Stimulated activated naive CD8-positive, alpha-beta T cell treated with anti-CD3 and anti-CD28 coated beads, Interleukin-15, amount 100 ng/mL, for 72 hours (primary cell): ENCODE measurements at regions not wholly inside any gene's neighbourhood (a gene's known extent, or its start where the extent isn't known, plus 50 kb on each side); places are given as distances from the start of the nearest gene placed in this dataset.

Experiments
- ATAC-seq: fragments of 150-1000 bp; cut with Tn5 transposase; 2 replicates; pipeline ENCODE4 v1.10.0; 2021; ENCODE audit warnings: mild to moderate bottlenecking, moderate library complexity
- DNase-seq, 2 donors: peaks; one replicate each; pipeline ENCODE4 v3.0.0; 2021 to 2022
- H3K27ac Mint-ChIP-seq, 2 donors: one replicate each; pipeline ENCODE4 v1.8.0; 2022; ENCODE audit warnings: mild to moderate bottlenecking in 2 of 2, mixed read lengths in 2 of 2, moderate library complexity in 2 of 2
- H3K27me3 Mint-ChIP-seq: one replicate; pipeline ENCODE4 v1.8.0; 2022; ENCODE audit warnings: mixed read lengths
- H3K4me1 Mint-ChIP-seq: one replicate; pipeline ENCODE4 v1.8.0; 2022; ENCODE audit warnings: mild to moderate bottlenecking, mixed read lengths
- H3K4me3 Mint-ChIP-seq, 2 donors: one replicate each; pipeline ENCODE4 v1.8.0; 2022; ENCODE audit warnings: mild to moderate bottlenecking in 2 of 2, mixed read lengths in 2 of 2, moderate library complexity in 1 of 2
- H3K9me3 Mint-ChIP-seq, 2 donors: one replicate each; pipeline ENCODE4 v1.8.0; 2022; ENCODE audit warnings: mixed read lengths in 2 of 2

DNA sequence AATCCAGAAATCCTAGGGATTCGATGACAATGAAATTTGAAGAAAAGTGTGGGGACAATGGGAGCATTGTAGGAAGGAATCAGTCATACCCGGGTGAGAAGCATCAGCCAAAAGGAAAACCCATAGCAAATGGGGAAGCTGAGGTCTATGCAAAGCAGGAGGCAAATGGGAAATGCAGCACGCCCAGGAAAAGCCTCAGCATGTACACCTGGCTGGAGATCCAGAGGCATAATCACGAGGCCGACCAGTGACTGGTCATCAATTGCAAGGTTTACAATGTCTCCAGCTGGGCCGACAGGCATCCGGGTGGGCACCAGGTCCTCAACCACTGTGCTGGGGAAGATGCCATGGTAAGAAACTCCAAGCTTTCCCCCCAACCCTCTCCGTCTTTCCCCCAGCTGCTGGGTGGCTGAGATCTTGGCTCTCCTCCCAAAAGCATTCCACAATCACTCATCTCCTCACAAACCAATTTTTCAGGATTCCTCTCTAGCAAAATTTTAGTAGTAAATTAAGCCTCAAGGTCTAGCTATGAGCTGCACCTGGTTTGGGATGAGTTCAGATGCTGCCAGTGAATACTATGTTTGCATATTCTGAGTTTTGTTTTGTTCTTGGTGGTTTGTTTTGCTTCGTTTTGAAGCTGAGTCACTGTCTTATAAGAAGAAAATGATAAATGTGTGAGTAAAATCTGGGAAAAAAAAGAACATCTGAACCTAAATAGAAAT lies 98.0 kb upstream of the OR5AK2 start:
- Mint-ChIP-seq H3K4me3 (no peak overlapping the region), H3K4me1 (no peaks in the 10 kb centered on the region), H3K27ac (no peak overlapping the region), H3K9me3 (no peaks in the 10 kb centered on the region), H3K27me3 (no peaks in the 10 kb centered on the region)
- ATAC-seq (no peak), DNase-seq (no peak)

GRCh38 chr11:56889986-56890385 lies 98.7 kb upstream of the OR5AK2 start:
- DNase-seq (no peak), ATAC-seq (no peak)
- Mint-ChIP-seq H3K9me3 (no peaks in the 10 kb centered on the region), H3K27ac (no peak overlapping the region), H3K27me3 (no peaks in the 10 kb centered on the region), H3K4me3 (no peak overlapping the region), H3K4me1 (no peaks in the 10 kb centered on the region)

DNA sequence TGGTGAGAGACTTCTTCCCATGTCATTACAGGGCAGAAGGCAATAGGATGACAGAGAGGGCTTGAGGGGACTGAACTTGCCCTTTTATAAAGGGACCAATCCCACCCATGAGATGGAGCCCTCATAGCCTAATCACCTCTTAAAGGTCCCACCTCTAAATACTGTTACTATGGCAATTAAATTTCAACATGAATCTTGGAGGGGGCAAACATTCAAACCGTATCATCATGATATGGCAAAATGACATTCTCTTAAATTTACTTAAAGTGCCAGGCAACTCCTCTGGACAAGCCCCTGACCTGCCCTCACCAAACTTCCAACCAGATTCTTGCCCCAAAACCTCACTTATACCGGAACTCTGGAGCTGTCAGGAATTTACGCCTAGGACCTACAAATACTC lies 100.8 kb upstream of the OR5AK2 start:
- Mint-ChIP-seq H3K27ac (no peak overlapping the region), H3K4me1 (no peaks in the 10 kb centered on the region), H3K9me3 (no peaks in the 10 kb centered on the region), H3K27me3 (no peaks in the 10 kb centered on the region), H3K4me3 (no peak overlapping the region)
- ATAC-seq (no peak), DNase-seq (no peak)

DNA sequence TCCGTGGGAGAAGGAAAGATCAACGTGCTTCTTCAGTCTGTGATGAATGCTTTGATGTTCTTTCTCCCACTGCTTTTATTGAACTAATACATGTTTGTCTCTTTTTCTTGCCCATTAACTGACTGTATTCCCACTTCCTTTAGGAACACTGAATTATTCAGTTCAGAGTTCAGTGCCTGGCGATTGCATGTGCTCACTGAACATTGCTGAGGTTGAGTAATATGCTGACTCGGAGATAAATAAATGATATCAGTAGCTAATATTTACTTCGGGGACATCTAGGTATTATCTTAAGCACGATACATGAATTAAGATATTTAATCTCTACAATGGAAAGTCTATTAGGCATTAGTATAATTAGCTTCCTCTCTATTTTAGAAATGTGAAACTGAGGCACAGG lies 102.3 kb upstream of the OR5AK2 start:
- no peak overlapping the region for H3K4me3 Mint-ChIP-seq

DNA sequence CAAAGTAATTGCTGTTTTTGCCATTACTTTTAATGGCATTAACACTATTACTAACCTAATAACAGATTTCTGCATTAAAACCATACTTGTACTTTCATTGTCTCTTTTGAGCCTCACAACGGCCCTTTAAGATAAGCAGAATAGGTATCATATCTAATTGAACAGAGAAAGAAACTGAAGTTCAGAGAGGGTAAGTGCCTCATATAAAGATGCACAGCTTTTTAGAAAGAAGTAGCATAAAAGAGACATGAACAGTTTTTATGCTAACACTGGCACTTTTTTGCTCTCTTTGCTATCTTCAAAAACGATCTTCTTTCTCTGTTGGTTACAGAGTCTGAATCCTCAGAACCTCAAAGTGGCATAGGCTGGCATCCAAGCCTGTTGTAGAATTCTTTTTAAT lies 102.9 kb upstream of the OR5AK2 start:
- no peaks in the 10 kb centered on the region for H3K27me3 Mint-ChIP-seq
- ATAC-seq: no peak
- no peaks in the 10 kb centered on the region for H3K4me1 Mint-ChIP-seq

More for the DNA sequence above, 102.3 kb upstream of the OR5AK2 start:
- no peak overlapping the region for H3K27ac Mint-ChIP-seq
- no peaks in the 10 kb centered on the region for H3K27me3 Mint-ChIP-seq
- no peaks in the 10 kb centered on the region for H3K9me3 Mint-ChIP-seq
- H3K4me1 Mint-ChIP-seq: no peaks in the 10 kb centered on the region
- no peak for DNase-seq
- no peak for ATAC-seq

DNA sequence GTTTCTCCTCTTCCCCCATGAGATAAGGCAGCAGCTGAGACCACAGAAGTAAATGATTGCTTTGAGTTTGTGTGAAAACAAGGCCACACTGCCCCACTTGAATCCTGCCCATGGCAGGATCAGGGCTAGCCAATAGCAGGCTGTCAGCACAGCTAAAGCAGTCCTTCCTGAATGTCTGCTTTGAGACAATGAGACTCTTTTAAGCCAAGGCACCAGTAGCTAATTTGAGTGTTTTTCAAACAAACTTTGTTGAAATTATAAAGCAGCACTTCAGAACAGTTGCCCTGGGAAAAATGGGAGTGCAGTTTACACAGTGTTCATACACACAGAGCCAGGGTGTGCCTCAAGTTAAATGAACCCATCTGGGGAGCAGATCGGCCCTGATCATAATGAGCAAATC lies 103.5 kb upstream of the OR5AK2 start:
- no peak overlapping the region for H3K4me3 Mint-ChIP-seq
- H3K27me3 Mint-ChIP-seq: no peaks in the 10 kb centered on the region
- H3K9me3 Mint-ChIP-seq: no peaks in the 10 kb centered on the region

More for the DNA sequence above, 102.9 kb upstream of the OR5AK2 start:
- no peaks in the 10 kb centered on the region for H3K9me3 Mint-ChIP-seq
- no peak overlapping the region for H3K4me3 Mint-ChIP-seq
- no peak overlapping the region for H3K27ac Mint-ChIP-seq
- DNase-seq: no peak

GRCh38 chr11:56883371-56883987 lies 105.2 kb upstream of the OR5AK2 start:
- no peaks in the 10 kb centered on the region for H3K4me1 Mint-ChIP-seq
- no peak overlapping the region for H3K4me3 Mint-ChIP-seq
- H3K9me3 Mint-ChIP-seq: no peaks in the 10 kb centered on the region
- ATAC-seq: no peak
- no peak overlapping the region for H3K27ac Mint-ChIP-seq
- H3K27me3 Mint-ChIP-seq: no peaks in the 10 kb centered on the region
- no peak for DNase-seq

More for the DNA sequence above, 103.5 kb upstream of the OR5AK2 start:
- Mint-ChIP-seq H3K4me1 (no peaks in the 10 kb centered on the region), H3K27ac (no peak overlapping the region)
- ATAC-seq: no peak
- no peak for DNase-seq

GRCh38 chr11:56876621-56877275 lies 112.0 kb upstream of the OR5AK2 start:
- no peak overlapping the region for H3K27ac Mint-ChIP-seq
- H3K4me3 Mint-ChIP-seq: no peak overlapping the region
- ATAC-seq: no peak
- DNase-seq: no peak
- no peaks in the 10 kb centered on the region for H3K4me1 Mint-ChIP-seq
- peaks cover 8 to 27% of the 10 kb centered on the region in 2 donors for H3K9me3 Mint-ChIP-seq
- no peaks in the 10 kb centered on the region for H3K27me3 Mint-ChIP-seq

DNA sequence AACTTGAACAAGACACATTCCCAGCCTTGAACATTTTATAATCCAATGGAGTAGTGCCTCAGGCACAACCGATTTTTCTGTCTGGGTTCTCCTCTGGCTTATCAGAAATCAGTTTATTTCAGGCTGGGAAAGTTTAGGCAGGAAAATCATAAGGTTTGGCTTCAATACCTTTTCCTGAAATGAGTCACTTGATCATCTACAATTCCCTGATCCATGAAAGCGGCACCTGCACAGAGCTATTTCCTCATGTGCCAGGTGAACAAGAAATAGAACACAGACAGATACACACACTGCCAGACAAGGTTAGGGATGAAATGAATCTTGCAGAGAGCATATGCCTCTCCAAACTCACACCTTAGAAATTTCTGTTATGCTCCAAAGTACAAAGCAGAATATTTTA lies 106.7 kb upstream of the OR9G4 start:
- Mint-ChIP-seq H3K4me3 (no peak overlapping the region), H3K9me3 (no peaks in the 10 kb centered on the region), H3K27ac (no peak overlapping the region), H3K27me3 (no peaks in the 10 kb centered on the region), H3K4me1 (no peaks in the 10 kb centered on the region)
- ATAC-seq: no peak
- no peak for DNase-seq

DNA sequence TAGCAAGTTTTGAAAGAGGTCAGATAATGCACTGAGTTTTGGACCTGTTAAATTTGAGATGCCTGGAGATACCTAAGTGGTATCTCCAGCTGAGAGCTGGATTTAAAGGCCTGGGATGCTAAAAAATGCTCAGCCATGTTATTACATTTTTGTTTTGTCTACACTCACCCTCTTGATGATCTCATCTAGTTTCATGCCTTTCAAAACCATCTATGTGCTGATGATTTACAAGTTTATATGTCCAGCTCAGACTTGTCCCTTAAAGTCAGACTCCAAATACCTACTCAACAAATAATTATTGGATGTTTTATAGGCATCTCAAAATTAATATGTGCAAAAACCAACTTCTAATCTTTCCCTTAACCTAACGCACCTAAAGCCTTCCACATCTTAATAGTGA lies 103.6 kb upstream of the OR9G4 start:
- Mint-ChIP-seq H3K27ac (no peak overlapping the region), H3K9me3 (no peaks in the 10 kb centered on the region), H3K4me1 (no peaks in the 10 kb centered on the region), H3K4me3 (no peak overlapping the region), H3K27me3 (peaks cover 4% of the 10 kb centered on the region)
- ATAC-seq (no peak), DNase-seq (no peak)

DNA sequence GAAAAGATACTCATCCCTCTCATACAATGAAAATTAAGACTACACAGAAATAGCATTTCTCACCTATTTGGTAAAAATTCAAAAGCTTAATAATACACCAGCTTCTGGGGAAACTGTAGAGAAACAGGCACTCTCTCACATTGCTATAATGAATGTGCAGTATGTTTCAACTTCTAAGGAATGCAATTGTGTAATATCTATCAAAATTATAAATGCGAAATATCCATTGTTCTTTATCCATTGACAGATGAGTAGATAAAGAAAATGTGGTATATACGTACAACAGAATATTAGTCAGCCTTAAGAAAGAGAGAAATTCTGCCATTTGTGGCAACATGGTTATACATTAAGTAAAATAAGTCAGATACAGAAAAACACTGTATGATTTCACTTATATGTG lies 101.4 kb upstream of the OR9G4 start:
- Mint-ChIP-seq H3K9me3 (no peaks in the 10 kb centered on the region), H3K4me1 (no peaks in the 10 kb centered on the region), H3K27ac (no peak overlapping the region), H3K4me3 (no peak overlapping the region), H3K27me3 (peaks cover 7% of the 10 kb centered on the region)
- DNase-seq: no peak
- no peak for ATAC-seq

DNA sequence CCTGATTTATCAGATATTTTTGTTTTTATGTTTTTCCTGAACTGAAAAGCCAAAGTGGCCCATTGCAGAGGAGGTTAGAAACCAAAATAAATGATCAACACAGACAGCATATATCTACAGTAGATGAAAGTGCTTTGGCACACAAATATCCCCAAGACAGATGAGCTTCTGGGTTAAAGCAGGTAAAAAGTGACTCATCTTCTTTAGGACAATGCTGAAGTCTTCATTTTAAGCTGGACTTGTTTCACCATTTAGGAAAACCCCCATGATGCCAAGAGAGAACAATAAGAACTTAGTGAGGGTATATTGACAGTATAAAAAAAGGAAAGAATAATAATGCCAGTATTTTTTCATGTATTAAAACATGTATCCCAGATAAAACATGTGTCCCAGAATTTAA lies 100.8 kb upstream of the OR9G4 start:
- no peak for ATAC-seq

GRCh38 chr11:56848141-56848809 lies 99.8 kb upstream of the OR9G4 start:
- H3K4me1 Mint-ChIP-seq: no peaks in the 10 kb centered on the region
- H3K9me3 Mint-ChIP-seq: no peaks in the 10 kb centered on the region
- DNase-seq (no peak), ATAC-seq (no peak)
- no peak overlapping the region for H3K27ac Mint-ChIP-seq
- peaks cover 7% of the 10 kb centered on the region for H3K27me3 Mint-ChIP-seq
- no peak overlapping the region for H3K4me3 Mint-ChIP-seq

More for the DNA sequence above, 100.8 kb upstream of the OR9G4 start:
- Mint-ChIP-seq H3K27ac (no peak overlapping the region), H3K4me1 (no peaks in the 10 kb centered on the region), H3K27me3 (peaks cover 7% of the 10 kb centered on the region), H3K4me3 (no peak overlapping the region), H3K9me3 (no peaks in the 10 kb centered on the region)
- DNase-seq: no peak

DNA sequence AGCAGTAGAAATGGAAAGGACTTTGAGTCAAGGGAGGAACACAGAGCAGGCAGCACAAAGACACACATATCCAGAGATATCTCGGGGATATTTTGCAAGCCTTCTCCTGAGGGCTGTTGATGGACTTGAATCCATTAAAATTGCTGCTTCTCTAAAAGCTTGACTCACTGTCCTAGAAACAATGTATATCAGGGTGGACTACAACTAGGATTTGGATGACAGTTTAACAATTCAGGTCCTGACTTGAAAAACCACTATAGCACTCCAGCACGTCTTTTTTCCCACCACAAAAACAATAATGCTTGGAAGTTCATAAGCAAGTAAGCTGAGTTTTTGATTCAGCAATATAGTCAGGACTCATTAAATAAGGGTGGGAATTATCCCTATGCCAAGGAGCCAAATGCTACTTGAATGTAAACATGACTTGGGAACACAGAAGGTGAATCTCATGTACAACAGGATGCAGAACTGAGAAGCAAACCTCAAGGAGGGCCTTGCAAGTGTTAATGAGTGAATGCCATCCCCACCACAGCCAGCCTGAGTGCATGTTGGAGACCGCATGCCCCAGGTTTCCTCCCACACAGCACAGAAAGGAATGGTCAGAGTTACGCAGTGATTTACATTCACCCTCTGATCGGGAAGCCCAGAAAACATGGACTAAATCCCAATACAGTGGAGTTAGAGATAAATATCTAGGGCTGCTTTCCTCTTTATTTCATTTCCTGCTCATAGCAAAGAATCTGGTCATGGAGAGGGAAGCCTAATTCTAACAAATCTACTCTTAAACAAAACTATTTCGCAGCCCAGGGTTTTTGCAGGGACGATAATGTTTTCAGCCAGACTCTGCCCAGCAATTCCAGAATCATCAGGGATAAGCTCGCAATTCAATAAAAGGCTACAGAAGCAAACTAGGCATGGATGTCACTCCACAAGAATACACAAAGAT lies 98.4 kb upstream of the OR9G4 start:
- Mint-ChIP-seq H3K4me1 (no peaks in the 10 kb centered on the region), H3K9me3 (no peaks in the 10 kb centered on the region), H3K4me3 (no peak overlapping the region), H3K27ac (no peak overlapping the region), H3K27me3 (peaks cover 7% of the 10 kb centered on the region)
- DNase-seq (no peak), ATAC-seq (no peak)

- no peak for DNase-seq
- H3K9me3 Mint-ChIP-seq: no peaks in the 10 kb centered on the region
- H3K4me1 Mint-ChIP-seq: no peaks in the 10 kb centered on the region
- peaks cover 7% of the 10 kb centered on the region for H3K27me3 Mint-ChIP-seq
- ATAC-seq: peak; percentile 20
- no peak overlapping the region for H3K4me3 Mint-ChIP-seq
- no peak overlapping the region for H3K27ac Mint-ChIP-seq
These were observed 96.7 kb upstream of the OR9G4 start for GRCh38 chr11:56845121-56845732.
